Pancreas (tissue), 10 donors: ENCODE measurements at regions not wholly inside any gene's neighbourhood (a gene's known extent, or its start where the extent isn't known, plus 50 kb on each side); places are given as distances from the start of the nearest gene placed in this dataset.

ENCODE experiments used
- ATAC-seq, 4 donors: fragments of 200-7000 bp; cut with Tn5 transposase; one replicate each; pipeline versions ENCODE4 v1.8.0 to v1.9.1; 2020; ENCODE audit warnings: mild to moderate bottlenecking in 4 of 4, moderate library complexity in 4 of 4
- DNase-seq, 6 donors: peaks; one replicate each; pipeline ENCODE4 v3.0.0-alpha.2; 2020
- FAIRE-seq: peaks from 2 replicates; lab custom pipeline; 2012; peaks lifted over from hg19 to GRCh38; lab: Jason Lieb, UNC
- H3K27ac ChIP-seq, 4 donors: fragments of 200-600 bp; sonication (generic); 1 replicate in 3 of 4; 2 replicates in 1 of 4; pipeline versions ENCODE4 v1.5.0 to v1.8.0; 2020
- H3K27me3 ChIP-seq, 4 donors: fragments of 200-600 bp; one replicate each; pipeline ENCODE4 v1.8.0; 2021
- H3K36me3 ChIP-seq, 3 donors: fragments of 200-600 bp; sonication (generic) in 1 of 3; one replicate each; pipeline versions ENCODE4 v1.5.0 to v1.8.0; 2020 to 2021
- H3K4me1 ChIP-seq, 3 donors: fragments of 200-600 bp; one replicate each; pipeline ENCODE4 v1.8.0; 2021
- H3K4me3 ChIP-seq, 4 donors: fragments of 200-600 bp; sonication (generic) in 2 of 4; one replicate each; pipeline versions ENCODE4 v1.5.0 to v1.8.0; 2020 to 2021
- H3K9me3 ChIP-seq, 4 donors: fragments of 200-600 bp; one replicate each; pipeline ENCODE4 v1.8.0; 2021
- WGBS, 2 donors: extraction: QIAGEN DNeasy Blood & Tissue Kit; methylation state at CpG; one replicate each; pipeline ENCODE4 v1.1.7; 2013; 5-methylcytosine and 5-hydroxymethylcytosine counted together
- intact Hi-C, 3 donors: fragments of 100-400 bp; cut with DNase I; formaldehyde crosslinking; loops; one replicate each; pipeline versions ENCODE4 v1.11.1 to v1.14.2; 2022
- TF ChIP-seq, protein P1 (sequence below), 4 donors: fragments of 200-600 bp; sonication (generic) in 3 of 4; IDR thresholded peaks; one replicate each; pipeline versions ENCODE4 v1.5.0 to v1.8.0; 2021; ENCODE audit warnings: antibody characterized with exemption in 4 of 4
- donor health status: healthy with polysubstance abuse.
- donor health status: DM: no; HTN: no; CAD: no; lungs with moderate emphysema.
- donor health status: DM: no; HTN: no; CAD: no.
- donor health status: control.
- donor health status: control.
- donor health status: Bipolar disorder and iron deficiency.
- donor health status: DM: yes; HTN: yes; CAD: no.
- donor health status: DM: no; HTN: no; CAD: no.
- donor health status: DM: no; HTN: no; CAD: no.
- donor health status: DM: yes; HTN: yes; CAD: no.

GRCh38 chr5:112024769-112025168, 267.8 kb upstream of the NREP start:
- H3K4me1 ChIP-seq = no peaks in the 10 kb centered on the region
- H3K36me3 ChIP-seq = no peaks in the 10 kb centered on the region
- H3K4me3 ChIP-seq = no peak overlapping the region
- WGBS, 2 donors = 56 to 62% methylated on average over 2 of the region's 2 CpGs
- H3K9me3 ChIP-seq = no peaks in the 10 kb centered on the region
- H3K27ac ChIP-seq = no peak overlapping the region
- ATAC-seq (no peak), DNase-seq (no peak), FAIRE-seq (no peak)
- TF ChIP-seq, protein P1, sequence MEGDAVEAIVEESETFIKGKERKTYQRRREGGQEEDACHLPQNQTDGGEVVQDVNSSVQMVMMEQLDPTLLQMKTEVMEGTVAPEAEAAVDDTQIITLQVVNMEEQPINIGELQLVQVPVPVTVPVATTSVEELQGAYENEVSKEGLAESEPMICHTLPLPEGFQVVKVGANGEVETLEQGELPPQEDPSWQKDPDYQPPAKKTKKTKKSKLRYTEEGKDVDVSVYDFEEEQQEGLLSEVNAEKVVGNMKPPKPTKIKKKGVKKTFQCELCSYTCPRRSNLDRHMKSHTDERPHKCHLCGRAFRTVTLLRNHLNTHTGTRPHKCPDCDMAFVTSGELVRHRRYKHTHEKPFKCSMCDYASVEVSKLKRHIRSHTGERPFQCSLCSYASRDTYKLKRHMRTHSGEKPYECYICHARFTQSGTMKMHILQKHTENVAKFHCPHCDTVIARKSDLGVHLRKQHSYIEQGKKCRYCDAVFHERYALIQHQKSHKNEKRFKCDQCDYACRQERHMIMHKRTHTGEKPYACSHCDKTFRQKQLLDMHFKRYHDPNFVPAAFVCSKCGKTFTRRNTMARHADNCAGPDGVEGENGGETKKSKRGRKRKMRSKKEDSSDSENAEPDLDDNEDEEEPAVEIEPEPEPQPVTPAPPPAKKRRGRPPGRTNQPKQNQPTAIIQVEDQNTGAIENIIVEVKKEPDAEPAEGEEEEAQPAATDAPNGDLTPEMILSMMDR (IDR thresholded peaks at IDR 0.05) = no peak
- intact Hi-C loops = loop anchor here in 1 of 3 donors (10.0 kb wide), 1 partner anchor 1270 kb away; no protein-coding TSS in a partner anchor
- H3K27me3 ChIP-seq = no peaks in the 10 kb centered on the region

DNA sequence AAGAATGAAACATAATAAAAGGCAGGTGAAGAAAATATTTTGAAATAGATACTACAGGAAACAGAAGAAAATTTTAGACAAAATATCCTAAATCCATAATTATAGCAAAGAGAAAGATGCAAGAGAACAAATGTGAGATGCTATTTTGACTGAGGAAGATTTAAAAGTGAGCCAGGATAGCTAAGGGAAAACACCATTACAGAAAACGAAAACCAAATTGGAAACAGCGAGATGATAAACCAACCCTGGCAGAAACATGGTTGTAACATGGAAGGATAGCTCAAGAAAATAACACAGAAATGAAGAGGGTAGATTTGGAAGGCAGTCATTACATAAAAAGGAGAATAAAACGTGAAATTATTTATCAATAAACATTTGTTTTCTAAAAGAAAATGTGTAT, 267.2 kb upstream of the NREP start:
- no peak for FAIRE-seq
- TF ChIP-seq, protein P1 (IDR thresholded peaks at IDR 0.05) = no peak
- Histone ChIP-seq H3K4me1 (no peaks in the 10 kb centered on the region), H3K36me3 (no peaks in the 10 kb centered on the region), H3K4me3 (no peak overlapping the region), H3K9me3 (no peaks in the 10 kb centered on the region), H3K27me3 (no peaks in the 10 kb centered on the region), H3K27ac (no peak overlapping the region)
- intact Hi-C loops = loop anchor here in 1 of 3 donors (10.0 kb wide), 1 partner anchor 1271 kb away; no protein-coding TSS in a partner anchor
- ATAC-seq = no peak
- DNase-seq = no peak
- WGBS, 2 donors = 79 to 82% methylated on average over 3 of the region's 3 CpGs

DNA sequence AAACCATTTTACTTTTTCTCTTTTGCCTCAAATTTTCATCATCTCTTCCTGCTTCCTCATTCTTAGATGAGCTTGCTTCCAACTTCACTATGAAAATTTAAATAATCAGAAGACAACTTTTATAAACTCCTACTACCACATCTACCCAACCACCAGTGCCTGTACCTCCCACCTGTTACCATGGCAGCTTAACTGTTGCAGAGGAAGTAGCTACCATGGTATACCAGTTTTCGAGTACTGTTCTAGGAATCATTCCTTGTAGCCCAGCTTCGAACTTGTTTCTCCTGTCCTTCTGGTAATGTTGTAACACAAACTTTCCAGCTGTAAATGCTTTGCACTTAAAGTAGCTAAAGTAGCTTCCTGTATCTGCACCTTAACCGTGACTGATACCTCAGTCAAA, 266.8 kb upstream of the NREP start:
- Histone ChIP-seq H3K4me3 (no peak overlapping the region), H3K4me1 (no peaks in the 10 kb centered on the region), H3K27me3 (no peaks in the 10 kb centered on the region), H3K36me3 (no peaks in the 10 kb centered on the region), H3K27ac (no peak overlapping the region), H3K9me3 (no peaks in the 10 kb centered on the region)
- 84 to 87% methylated on average over 3 of the region's 3 CpGs for WGBS, 2 donors
- TF ChIP-seq, protein P1 (IDR thresholded peaks at IDR 0.05) = no peak
- no peak for ATAC-seq
- intact Hi-C loops = loop anchor here in 1 of 3 donors (10.0 kb wide), 1 partner anchor 1271 kb away; no protein-coding TSS in a partner anchor
- FAIRE-seq = no peak
- no peak for DNase-seq

DNA sequence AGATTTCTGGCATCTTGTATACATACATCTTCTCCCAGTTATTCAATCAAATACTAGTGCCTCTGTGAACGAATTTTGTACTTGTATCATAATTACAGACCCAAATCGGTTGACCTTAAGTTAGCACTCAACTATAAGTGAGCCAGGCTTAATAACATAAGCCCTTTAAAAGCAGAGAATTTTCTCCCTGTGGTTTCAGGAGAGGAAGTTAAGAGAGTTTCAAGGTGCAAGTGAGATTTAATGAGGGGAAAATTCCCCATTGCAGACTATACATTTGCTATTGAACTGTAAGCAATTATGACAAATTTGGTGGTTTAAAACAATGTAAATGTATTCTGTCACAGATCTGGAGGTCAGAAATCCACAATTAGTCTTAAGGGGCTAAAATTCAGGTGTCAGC, 261.9 kb upstream of the NREP start:
- Histone ChIP-seq H3K9me3 (no peaks in the 10 kb centered on the region), H3K36me3 (no peaks in the 10 kb centered on the region), H3K27ac (no peak overlapping the region), H3K4me3 (no peak overlapping the region), H3K4me1 (peaks cover 0 to 7% (median 0%) of the 10 kb centered on the region in 3 donors), H3K27me3 (no peaks in the 10 kb centered on the region)
- DNase-seq = no peak
- TF ChIP-seq, protein P1 (IDR thresholded peaks at IDR 0.05) = no peak
- FAIRE-seq = no peak
- intact Hi-C loops = no loop called here
- WGBS, 2 donors = 53 to 81% methylated on average over 2 of the region's 2 CpGs
- no peak for ATAC-seq

- TF ChIP-seq, protein P1 (IDR thresholded peaks at IDR 0.05) = no peak
- H3K9me3 ChIP-seq = no peaks in the 10 kb centered on the region
- DNase-seq (no peak), ATAC-seq (no peak), FAIRE-seq (no peak)
- H3K4me1 ChIP-seq = peaks cover 0 to 16% (median 0%) of the 10 kb centered on the region in 3 donors
- WGBS, 2 donors = 95 to 97% methylated on average over 5 of the region's 5 CpGs
- no peaks in the 10 kb centered on the region for H3K36me3 ChIP-seq
- no peak overlapping the region for H3K27ac ChIP-seq
- H3K27me3 ChIP-seq = no peaks in the 10 kb centered on the region
- H3K4me3 ChIP-seq = no peak overlapping the region
- intact Hi-C loops = no loop called here
Measured at GRCh38 chr5:112016980-112017379, 260.0 kb upstream of the NREP start.
